ENCODE measurements at regions not wholly inside any gene's neighbourhood (a gene's known extent, or its start where the extent isn't known, plus 50 kb on each side); places are given as distances from the start of the nearest gene placed in this dataset.
A peak's percentile ranks its signal among the peaks of the same experiment; 100 is the strongest.

- peak overlapping the region; percentile 86 for H2AK5ac ChIP-seq (ENCODE audit: low read depth, low read length)
- peaks cover 13 to 24% of the 10 kb centered on the region in 2 experiments for H3K79me1 ChIP-seq (ENCODE audit: low read depth in 1 of 2, low read length in 2 of 2)
- no peak overlapping the region for H3K4me3 ChIP-seq (ENCODE audit: insufficient read depth, low read depth, low read length)
- POLR2A ChIA-PET (ENCODE audit: unreplicated experiment), result no interaction called here
- peak overlapping the region; percentile 2; the same call in 1 of the 2 replicates for H3K23ac ChIP-seq (ENCODE audit: low read depth, low read length)
- H3K36me3 ChIP-seq (ENCODE audit: control insufficient read depth, insufficient read depth, low read length), result no peaks in the 10 kb centered on the region
- H3K9me3 ChIP-seq (ENCODE audit: control insufficient read depth, insufficient read depth, low read length), result 0 out of 2 replicates have a peak, but pooled peaks cover 4% of the 10 kb centered on the region
- no peak overlapping the region for H3K56ac ChIP-seq (ENCODE audit: extremely low read depth, insufficient read depth, low read length)
- no peaks in the 10 kb centered on the region for H3K27me3 ChIP-seq (ENCODE audit: control insufficient read depth, insufficient read depth, low read length)
- H4K91ac ChIP-seq (ENCODE audit: insufficient read depth, low read depth, low read length), result peak overlapping the region; percentile 62
- H2AFZ ChIP-seq (replicated peaks; ENCODE audit: low read length, poor library complexity), result no peak overlapping the region
- CTCF ChIA-PET, result no interaction called here
- BruUV-seq (replicated peaks), result no TSS peak
- TF ChIP-seq MAFK (IDR thresholded peaks at IDR 0.05; ENCODE audit: low read depth, low read length), result no peak
- TF ChIP-seq FOS (IDR thresholded peaks at IDR 0.05; ENCODE audit: low read depth, low read length), result no peak
- TF ChIP-seq, protein P1, sequence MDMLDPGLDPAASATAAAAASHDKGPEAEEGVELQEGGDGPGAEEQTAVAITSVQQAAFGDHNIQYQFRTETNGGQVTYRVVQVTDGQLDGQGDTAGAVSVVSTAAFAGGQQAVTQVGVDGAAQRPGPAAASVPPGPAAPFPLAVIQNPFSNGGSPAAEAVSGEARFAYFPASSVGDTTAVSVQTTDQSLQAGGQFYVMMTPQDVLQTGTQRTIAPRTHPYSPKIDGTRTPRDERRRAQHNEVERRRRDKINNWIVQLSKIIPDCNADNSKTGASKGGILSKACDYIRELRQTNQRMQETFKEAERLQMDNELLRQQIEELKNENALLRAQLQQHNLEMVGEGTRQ (IDR thresholded peaks at IDR 0.05; ENCODE audit: low read depth, low read length), result no peak
- TF ChIP-seq CTCF (conservative IDR thresholded peaks at IDR 0.05; ENCODE audit: low read depth, low read length), result no peak
- TF ChIP-seq NFE2L2 (IDR thresholded peaks at IDR 0.05; ENCODE audit: low read depth, low read length), result no peak
- TF ChIP-seq BHLHE40 (IDR thresholded peaks at IDR 0.05; ENCODE audit: low read depth, low read length), result no peak
- TF ChIP-seq POLR2A (IDR thresholded peaks at IDR 0.05; ENCODE audit: low read depth, low read length), result no peak
- no peak for TF ChIP-seq SMC3 (IDR thresholded peaks at IDR 0.05; ENCODE audit: low read depth, low read length)
- TF ChIP-seq CEBPB (IDR thresholded peaks at IDR 0.05; ENCODE audit: low read depth, low read length), result no peak
- TF ChIP-seq RAD21 (IDR thresholded peaks at IDR 0.05; ENCODE audit: low read length), result no peak
- TF ChIP-seq RCOR1 (IDR thresholded peaks at IDR 0.05; ENCODE audit: insufficient replicate concordance, low read length), result no peak
- no peak for TF ChIP-seq MAZ (IDR thresholded peaks at IDR 0.05; ENCODE audit: borderline replicate concordance, low read depth, low read length)
- no peak for TF ChIP-seq RFX5 (IDR thresholded peaks at IDR 0.05; ENCODE audit: low read depth, low read length)
- peak overlapping the region; percentile 73 for H2BK120ac ChIP-seq (ENCODE audit: low read depth, low read length)
- 40% methylated on average over 1 of the region's 7 CpGs; no CpG with 5 or more reads in 1 of the 2 experiments for WGBS, 2 experiments (ENCODE audit: extremely low coverage in 2 of 2, insufficient read length in 1 of 2)
- H3K4me2 ChIP-seq (ENCODE audit: low read depth, low read length), result no peak overlapping the region
- peak overlapping the region; percentile 26 to 42; a peak in 2 of 4 replicates for H4K8ac ChIP-seq (ENCODE audit: low read depth in 2 of 2, low read length in 2 of 2)
- H2BK5ac ChIP-seq (ENCODE audit: low read depth, low read length, poor library complexity, severe bottlenecking), result no peak overlapping the region
- H2BK15ac ChIP-seq (ENCODE audit: low read depth, low read length), result peak overlapping the region; percentile 97; the same call in 2 of the 3 replicates
- H4K5ac ChIP-seq (ENCODE audit: low read depth, low read length), result 0 out of 2 replicates have a peak overlapping the region, but pooled peaks have one; percentile 36
- in situ Hi-C loops (cut with MboI; ENCODE audit: low sequenced_read_pairs) (no loop called here), dilution Hi-C loops (cut with HindIII; ENCODE audit: low sequenced_read_pairs, unreplicated experiment) (no loop called here), intact Hi-C loops (cut with micrococcal nuclease) (no loop called here)
- ATAC-seq (ENCODE audit: low read depth), result no peak
- H3K27ac ChIP-seq (ENCODE audit: insufficient read depth, low read length), result no peak overlapping the region
- 0 out of 2 replicates have a peak overlapping the region, but pooled peaks have one; percentile 11 for H2BK20ac ChIP-seq (ENCODE audit: low read depth, low read length)
- H3K18ac ChIP-seq (ENCODE audit: low read depth, low read length), result peak overlapping the region; percentile 7; the same call in 1 of the 2 replicates
- peak overlapping the region; percentile 17; the same call in 1 of the 2 replicates for H3K14ac ChIP-seq (replicated peaks; ENCODE audit: low read depth, low read length)
- no peak for DNase-seq
- peaks cover 31% of the 10 kb centered on the region for H3K4me1 ChIP-seq (ENCODE audit: control insufficient read depth, insufficient read depth, low read length)
- H3K9me1 ChIP-seq (ENCODE audit: insufficient read depth, low read length), result peaks cover 39% of the 10 kb centered on the region
- peak overlapping the region; percentile 76 for H3K4ac ChIP-seq (ENCODE audit: low read depth, low read length)
- no peak overlapping the region for H3K9ac ChIP-seq (ENCODE audit: low read depth, low read length)
- H2AK9ac ChIP-seq (replicated peaks; ENCODE audit: low read depth, low read length, poor library complexity), result no peak overlapping the region
- no peaks in the 10 kb centered on the region for H4K20me1 ChIP-seq (ENCODE audit: insufficient read depth, low read length)
Observed at GRCh38 chr9:129479631-129480011, 141.3 kb downstream of the C9orf50 start.
